SU-DHL-6 (cell line): ENCODE measurements at regions not wholly inside any gene's neighbourhood (a gene's known extent, or its start where the extent isn't known, plus 50 kb on each side); places are given as distances from the start of the nearest gene placed in this dataset.

Experiments used
- H2AFZ ChIP-seq: fragments of 200-600 bp; sonication (generic); 2 replicates; pipeline ENCODE4 v1.6.1; 2014; ENCODE audit warnings: low read depth, mild to moderate bottlenecking, moderate library complexity, mixed read lengths, antibody characterized with exemption, low read length; ENCODE audit not compliant: severe bottlenecking
- H3F3A ChIP-seq: fragments of 200-600 bp; shearing (Covaris generic); 2 replicates; pipeline ENCODE4 v1.6.0; 2016; ENCODE audit warnings: antibody characterized with exemption, mild to moderate bottlenecking; ENCODE audit not compliant: insufficient read depth
- H3K27ac ChIP-seq: fragments of 200-600 bp; sonication (generic); 2 replicates; pipeline ENCODE4 v1.5.1; 2016; ENCODE audit warnings: low read depth, mild to moderate bottlenecking, low read length, moderate library complexity, mixed read lengths
- H3K27me3 ChIP-seq: fragments of 200-600 bp; sonication (generic), shearing (Covaris generic); 2 replicates; pipeline ENCODE4 v1.6.0; 2014; ENCODE audit warnings: mild to moderate bottlenecking, low read length
- H3K36me3 ChIP-seq: fragments of 200-600 bp; sonication (generic); 2 replicates; pipeline ENCODE4 v1.6.1; 2014; ENCODE audit warnings: mild to moderate bottlenecking, low read length, mixed read lengths
- H3K4me2 ChIP-seq: fragments of 300-600, 200-600 bp; shearing (Covaris generic), sonication (generic); 2 replicates; pipeline ENCODE4 v1.6.0; 2014; ENCODE audit warnings: low read length, low read depth, mild to moderate bottlenecking; ENCODE audit not compliant: poor library complexity, severe bottlenecking
- H3K4me3 ChIP-seq: fragments of 200-600 bp; sonication (generic); 2 replicates; pipeline ENCODE4 v1.5.1; 2014; ENCODE audit warnings: antibody characterized with exemption, low read length, mild to moderate bottlenecking, mixed read lengths; ENCODE audit not compliant: insufficient read depth, poor library complexity, severe bottlenecking
- H3K79me2 ChIP-seq: fragments of 200-600 bp; sonication (generic); 2 replicates; pipeline ENCODE4 v1.6.1; 2014; ENCODE audit warnings: mild to moderate bottlenecking, low read length, moderate library complexity; ENCODE audit not compliant: insufficient read depth
- H3K9ac ChIP-seq: fragments of 200-600 bp; sonication (generic); 2 replicates; pipeline ENCODE4 v1.7.0; 2014; ENCODE audit warnings: mild to moderate bottlenecking, low read length
- H3K9me2 ChIP-seq: fragments of 200-600 bp; sonication (generic); replicated peaks from 2 replicates; pipeline ENCODE4 v1.6.1; 2014; ENCODE audit warnings: low read length; ENCODE audit not compliant: insufficient read depth
- H3K9me3 ChIP-seq: fragments of 200-600 bp; sonication (generic); 2 replicates; pipeline ENCODE4 v1.6.1; 2014; ENCODE audit warnings: low read length, mixed read lengths; ENCODE audit not compliant: insufficient read depth
- H4K20me1 ChIP-seq: fragments of 200-600 bp; sonication (generic); 2 replicates; pipeline ENCODE4 v1.6.1; 2014; ENCODE audit warnings: low read depth, mild to moderate bottlenecking, antibody characterized with exemption, low read length, moderate library complexity, mixed read lengths
- EZH2phosphoT487 ChIP-seq: fragments of 200-600 bp; sonication (generic), shearing (Covaris generic); conservative IDR thresholded peaks from 2 replicates; pipeline ENCODE4 v1.6.1; 2018; ENCODE audit warnings: mild to moderate bottlenecking, antibody characterized with exemption, low read length, moderate library complexity, mixed read lengths
- TF ChIP-seq, protein P1 (sequence below): fragments of 200-600 bp; sonication (generic); IDR thresholded peaks from one replicate; pipeline ENCODE4 v1.5.1; 2017; ENCODE audit warnings: antibody characterized with exemption, mild to moderate bottlenecking, low read length, moderate library complexity; ENCODE audit not compliant: insufficient read depth, poor library complexity, severe bottlenecking

GRCh38 chr6:24990944-24991809 is 55.4 kb upstream of the RIPOR2 start:
- H3K36me3 ChIP-seq: peaks cover 4% of the 10 kb centered on the region; the same call in 1 of the 2 replicates
- H3F3A ChIP-seq: no peaks in the 10 kb centered on the region
- H3K79me2 ChIP-seq: no peaks in the 10 kb centered on the region
- H3K27ac ChIP-seq: peak overlapping the region; percentile 24
- H3K9me2 ChIP-seq: no peaks in the 10 kb centered on the region
- H3K27me3 ChIP-seq: no peaks in the 10 kb centered on the region
- no peak overlapping the region for H3K4me3 ChIP-seq
- peak overlapping the region; percentile 40 for H3K4me2 ChIP-seq
- TF ChIP-seq, protein P1, sequence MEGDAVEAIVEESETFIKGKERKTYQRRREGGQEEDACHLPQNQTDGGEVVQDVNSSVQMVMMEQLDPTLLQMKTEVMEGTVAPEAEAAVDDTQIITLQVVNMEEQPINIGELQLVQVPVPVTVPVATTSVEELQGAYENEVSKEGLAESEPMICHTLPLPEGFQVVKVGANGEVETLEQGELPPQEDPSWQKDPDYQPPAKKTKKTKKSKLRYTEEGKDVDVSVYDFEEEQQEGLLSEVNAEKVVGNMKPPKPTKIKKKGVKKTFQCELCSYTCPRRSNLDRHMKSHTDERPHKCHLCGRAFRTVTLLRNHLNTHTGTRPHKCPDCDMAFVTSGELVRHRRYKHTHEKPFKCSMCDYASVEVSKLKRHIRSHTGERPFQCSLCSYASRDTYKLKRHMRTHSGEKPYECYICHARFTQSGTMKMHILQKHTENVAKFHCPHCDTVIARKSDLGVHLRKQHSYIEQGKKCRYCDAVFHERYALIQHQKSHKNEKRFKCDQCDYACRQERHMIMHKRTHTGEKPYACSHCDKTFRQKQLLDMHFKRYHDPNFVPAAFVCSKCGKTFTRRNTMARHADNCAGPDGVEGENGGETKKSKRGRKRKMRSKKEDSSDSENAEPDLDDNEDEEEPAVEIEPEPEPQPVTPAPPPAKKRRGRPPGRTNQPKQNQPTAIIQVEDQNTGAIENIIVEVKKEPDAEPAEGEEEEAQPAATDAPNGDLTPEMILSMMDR: no peak
- no peak for TF ChIP-seq EZH2phosphoT487
- 0 out of 2 replicates have a peak, but pooled peaks cover 7% of the 10 kb centered on the region for H3K9me3 ChIP-seq
- peak overlapping the region; percentile 44 for H3K9ac ChIP-seq
- peak overlapping the region; percentile 79 for H2AFZ ChIP-seq
- no peaks in the 10 kb centered on the region for H4K20me1 ChIP-seq

GRCh38 chr6:24991810-24992467 is 56.2 kb upstream of the RIPOR2 start:
- Histone ChIP-seq H2AFZ (peak overlapping the region; percentile 79), H3K9me2 (no peaks in the 10 kb centered on the region), H3K27me3 (no peaks in the 10 kb centered on the region), H3K79me2 (no peaks in the 10 kb centered on the region), H3K9me3 (0 out of 2 replicates have a peak, but pooled peaks cover 7% of the 10 kb centered on the region), H3K4me2 (peak overlapping the region; percentile 40), H3K4me3 (no peak overlapping the region), H3K36me3 (peaks cover 4% of the 10 kb centered on the region; the same call in 1 of the 2 replicates), H3F3A (no peaks in the 10 kb centered on the region), H3K9ac (peak overlapping the region; percentile 44), H3K27ac (peak overlapping the region; percentile 24), H4K20me1 (no peaks in the 10 kb centered on the region)
- no peak for TF ChIP-seq EZH2phosphoT487
- TF ChIP-seq, protein P1: peak; percentile 96

DNA sequence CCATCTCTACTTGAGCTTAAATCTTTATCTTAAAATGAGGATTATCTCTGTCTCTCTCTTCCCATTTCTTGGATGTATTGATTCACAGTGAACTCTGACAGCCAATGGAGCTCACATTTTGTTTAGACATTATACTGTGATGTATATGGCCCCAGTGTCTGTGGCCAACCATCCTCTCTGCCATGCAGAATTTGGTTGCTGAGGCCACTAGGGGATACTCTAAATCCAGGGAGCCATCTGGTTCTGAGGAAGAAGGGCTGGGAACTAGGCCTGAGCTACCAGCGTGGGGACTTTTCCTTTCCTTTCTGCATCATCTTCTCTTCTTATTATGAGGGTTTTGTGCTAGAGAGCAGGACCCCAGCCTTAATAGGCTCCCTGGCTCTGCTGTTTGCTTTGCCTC is 59.1 kb upstream of the RIPOR2 start:
- Histone ChIP-seq H3K9ac (no peak overlapping the region), H3K36me3 (peaks cover 4% of the 10 kb centered on the region; the same call in 1 of the 2 replicates), H3K79me2 (no peaks in the 10 kb centered on the region), H4K20me1 (no peaks in the 10 kb centered on the region), H3F3A (no peaks in the 10 kb centered on the region), H3K4me3 (no peak overlapping the region), H3K9me2 (no peaks in the 10 kb centered on the region), H3K4me2 (no peak overlapping the region), H3K27ac (no peak overlapping the region), H3K9me3 (0 out of 2 replicates have a peak, but pooled peaks cover 7% of the 10 kb centered on the region), H2AFZ (no peak overlapping the region), H3K27me3 (no peaks in the 10 kb centered on the region)
- TF ChIP-seq, protein P1: no peak
- no peak for TF ChIP-seq EZH2phosphoT487
